Breast epithelium (tissue), 3 donors: ENCODE measurements at regions not wholly inside any gene's neighbourhood (a gene's known extent, or its start where the extent isn't known, plus 50 kb on each side); places are given as distances from the start of the nearest gene placed in this dataset.

Experiments used
- CTCF ChIP-seq, 3 donors: fragments of 450-650 bp; IDR thresholded peaks; one replicate each; pipeline ENCODE4 v1.5.1; 2016 to 2017; ENCODE audit warnings: antibody characterized with exemption in 3 of 3, mild to moderate bottlenecking in 3 of 3, moderate library complexity in 3 of 3
- POLR2A ChIP-seq: fragments of 450-650 bp; IDR thresholded peaks from one replicate; pipeline ENCODE4 v1.6.1; 2016; ENCODE audit warnings: antibody characterized with exemption, mild to moderate bottlenecking, moderate library complexity

GRCh38 chr2:151042964-151043363 lies 218.7 kb downstream of the RBM43 start:
- TF ChIP-seq CTCF (IDR thresholded peaks at IDR 0.05) (no peak), POLR2A (no peak)
